H1 (cell line): ENCODE measurements at regions not wholly inside any gene's neighbourhood (a gene's known extent, or its start where the extent isn't known, plus 50 kb on each side); places are given as distances from the start of the nearest gene placed in this dataset.

ENCODE experiments used
- CTCF ChIA-PET: fragments of 300-600 bp; sonication (Branson Sonifier 250); formaldehyde crosslinking; loops from one replicate; lab custom pipeline; 2021; ENCODE audit not compliant: partially characterized antibody; lab: Charles Lee
- POLR2A ChIA-PET: fragments of 300-600 bp; sonication (Branson Sonifier 250); formaldehyde crosslinking; loops from one replicate; lab custom pipeline; 2021; ENCODE audit warnings: inconsistent platforms; ENCODE audit not compliant: partially characterized antibody; lab: Charles Lee
- DNase-seq, 2 experiments: peaks; one replicate each; pipeline versions ENCODE4 v3.0.0 to v3.0.0-alpha.2; 2010 to 2022; ENCODE audit warnings: low spot score in 2 of 2, low read depth in 1 of 2, mixed read lengths in 1 of 2
- FAIRE-seq: peaks from 2 replicates; lab custom pipeline; 2011; peaks lifted over from hg19 to GRCh38; lab: Jason Lieb, UNC
- H2AFZ ChIP-seq: 2 replicates; pipeline ENCODE4 v1.8.1; 2012; ENCODE audit warnings: low read length, inconsistent platforms
- H2AK5ac ChIP-seq: 2 replicates; pipeline ENCODE4 v1.6.1; 2013; ENCODE audit warnings: low read depth, low read length
- H2BK120ac ChIP-seq: replicated peaks from 2 replicates; pipeline ENCODE3; 2013; ENCODE audit warnings: low read depth, low read length, inconsistent platforms
- H2BK12ac ChIP-seq: 2 replicates; pipeline ENCODE4 v1.6.1; 2013; ENCODE audit warnings: low read depth, low read length
- H2BK15ac ChIP-seq: 2 replicates; pipeline ENCODE4 v1.6.1; 2013; ENCODE audit warnings: low read length
- H2BK20ac ChIP-seq: 2 replicates; pipeline ENCODE4 v1.6.1; 2013; ENCODE audit warnings: low read length
- H2BK5ac ChIP-seq: 2 replicates; pipeline ENCODE4 v1.6.1; 2013; ENCODE audit warnings: low read depth, low read length
- H3K14ac ChIP-seq: 2 replicates; pipeline ENCODE4 v1.6.1; 2013; ENCODE audit warnings: inconsistent platforms; ENCODE audit not compliant: insufficient read length
- H3K18ac ChIP-seq: 2 replicates; pipeline ENCODE4 v1.6.1; 2013; ENCODE audit warnings: low read length; ENCODE audit errors: extremely low read depth
- H3K23ac ChIP-seq: 2 replicates; pipeline ENCODE4 v1.6.1; 2013; ENCODE audit warnings: inconsistent platforms; ENCODE audit not compliant: insufficient read length
- H3K23me2 ChIP-seq: 2 replicates; pipeline ENCODE4 v1.6.1; 2013; ENCODE audit warnings: low read depth, low read length
- H3K27ac ChIP-seq: 2 replicates; pipeline ENCODE4 v1.6.1; 2011; ENCODE audit warnings: low read depth, low read length, inconsistent platforms
- H3K27me3 ChIP-seq, 4 experiments: replicated peaks in 1 of 4; 1 replicate in 1 of 4; 2 replicates in 3 of 4; pipeline versions ENCODE4 v1.6.1 to v1.8.1; 2011 to 2013; ENCODE audit warnings: low read length in 3 of 4, mild to moderate bottlenecking in 3 of 4, inconsistent platforms in 2 of 4, mixed read lengths in 2 of 4, moderate library complexity in 1 of 4; ENCODE audit not compliant: control insufficient read depth in 3 of 4, insufficient read depth in 3 of 4; ENCODE audit errors: extremely low read depth in 1 of 4
- H3K36me3 ChIP-seq, 4 experiments: 2 replicates each; pipeline versions ENCODE4 v1.6.1 to v1.8.1; 2011 to 2013; ENCODE audit warnings: mild to moderate bottlenecking in 4 of 4, low read length in 3 of 4, moderate library complexity in 2 of 4, control low read depth in 1 of 4, inconsistent platforms in 1 of 4; ENCODE audit not compliant: insufficient read depth in 4 of 4, control insufficient read depth in 2 of 4
- H3K4ac ChIP-seq: replicated peaks from 2 replicates; pipeline ENCODE3; 2013; ENCODE audit warnings: low read length, low read depth, mixed read lengths, inconsistent platforms; ENCODE audit not compliant: insufficient read length
- H3K4me1 ChIP-seq, 4 experiments: replicated peaks in 1 of 4; 1 replicate in 1 of 4; 2 replicates in 3 of 4; pipeline versions ENCODE4 v1.6.1 to v1.8.1; 2011 to 2013; ENCODE audit warnings: low read length in 3 of 4, inconsistent platforms in 2 of 4, mixed read lengths in 1 of 4; ENCODE audit not compliant: insufficient read depth in 4 of 4, control insufficient read depth in 3 of 4
- H3K4me2 ChIP-seq, 2 experiments: 2 replicates each; pipeline versions ENCODE4 v1.6.1 to v1.8.1; 2011 to 2013; ENCODE audit warnings: low read depth in 2 of 2, low read length in 2 of 2, control low read depth in 1 of 2, inconsistent platforms in 1 of 2, mild to moderate bottlenecking in 1 of 2; ENCODE audit not compliant: insufficient read depth in 1 of 2
- H3K4me3 ChIP-seq, 4 experiments: fragments of 200-600, 300-600 bp in 1 of 4; sonication (generic), shearing (Covaris generic), sonication (Bioruptor Twin) in 1 of 4; 2 replicates each; pipeline versions ENCODE4 v1.5.1 to v1.8.1; 2011 to 2016; ENCODE audit warnings: low read length in 4 of 4, low read depth in 3 of 4, control low read depth in 2 of 4, inconsistent platforms in 2 of 4, mild to moderate bottlenecking in 2 of 4, mixed read lengths in 1 of 4, moderate library complexity in 1 of 4; ENCODE audit not compliant: insufficient read depth in 2 of 4; ENCODE audit errors: extremely low read depth in 1 of 4
- H3K56ac ChIP-seq: replicated peaks from 2 replicates; pipeline ENCODE3; 2013; ENCODE audit warnings: low read depth, mild to moderate bottlenecking, mixed read lengths, low read length, inconsistent platforms; ENCODE audit not compliant: insufficient read length
- H3K79me1 ChIP-seq: 2 replicates; pipeline ENCODE4 v1.6.1; 2013; ENCODE audit warnings: low read depth, low read length, control low read depth
- H3K79me2 ChIP-seq, 2 experiments: 2 replicates each; pipeline versions ENCODE4 v1.6.1 to v1.8.1; 2012 to 2013; ENCODE audit warnings: low read length in 2 of 2, mild to moderate bottlenecking in 2 of 2, inconsistent platforms in 1 of 2; ENCODE audit not compliant: insufficient read depth in 2 of 2, control insufficient read depth in 1 of 2
- H3K9ac ChIP-seq, 4 experiments: replicated peaks in 1 of 4; 1 replicate in 1 of 4; 2 replicates in 3 of 4; pipeline versions ENCODE4 v1.6.1 to v1.8.1; 2011 to 2013; ENCODE audit warnings: low read depth in 3 of 4, low read length in 3 of 4, control low read depth in 2 of 4, mild to moderate bottlenecking in 2 of 4, moderate library complexity in 2 of 4, inconsistent platforms in 1 of 4; ENCODE audit errors: extremely low read depth in 1 of 4
- H3K9me3 ChIP-seq, 2 experiments: 2 replicates each; pipeline versions ENCODE4 v1.6.1 to v1.8.1; 2012 to 2013; ENCODE audit warnings: mild to moderate bottlenecking in 2 of 2, moderate library complexity in 2 of 2, control low read depth in 1 of 2, inconsistent platforms in 1 of 2, low read depth in 1 of 2, low read length in 1 of 2, mixed read lengths in 1 of 2; ENCODE audit not compliant: insufficient read depth in 2 of 2
- H4K20me1 ChIP-seq, 2 experiments: replicated peaks in 1 of 2; 2 replicates each; pipeline versions ENCODE3 to v1.8.1; 2011 to 2013; ENCODE audit warnings: inconsistent platforms in 2 of 2, low read length in 2 of 2, mild to moderate bottlenecking in 1 of 2; ENCODE audit not compliant: insufficient read depth in 2 of 2, control insufficient read depth in 1 of 2
- H4K5ac ChIP-seq: 2 replicates; pipeline ENCODE4 v1.6.1; 2013; ENCODE audit warnings: low read length, low read depth, mixed read lengths, inconsistent platforms; ENCODE audit not compliant: insufficient read length
- H4K8ac ChIP-seq: 2 replicates; pipeline ENCODE4 v1.8.0; 2013; ENCODE audit warnings: mild to moderate bottlenecking, moderate library complexity, low read length, inconsistent platforms; ENCODE audit not compliant: insufficient read depth; ENCODE audit errors: extremely low read depth
- H4K91ac ChIP-seq: replicated peaks from 2 replicates; pipeline ENCODE3; 2013; ENCODE audit warnings: low read length, mixed read lengths, inconsistent platforms; ENCODE audit not compliant: insufficient read length
- BCL11A ChIP-seq, 2 experiments: IDR thresholded peaks; one replicate each; pipeline ENCODE4 v1.6.1; 2011; ENCODE audit warnings: low read depth in 2 of 2, low read length in 2 of 2, mild to moderate bottlenecking in 2 of 2
- EZH2 ChIP-seq: fragments of 200-600 bp; sonication (generic); IDR thresholded peaks from 2 replicates; pipeline ENCODE4 v1.7.1; 2012; ENCODE audit warnings: low read depth, mild to moderate bottlenecking, moderate library complexity, low read length, inconsistent platforms; ENCODE audit not compliant: severe bottlenecking
- POLR2AphosphoS5 ChIP-seq: IDR thresholded peaks from 2 replicates; pipeline ENCODE4 v1.6.1; 2011; ENCODE audit warnings: low read depth, low read length
- RBBP5 ChIP-seq: IDR thresholded peaks from 2 replicates; pipeline ENCODE4 v1.7.1; 2012; ENCODE audit warnings: low read depth, mild to moderate bottlenecking, inconsistent platforms, low read length, moderate library complexity, borderline replicate concordance
- RFX5 ChIP-seq: IDR thresholded peaks from 2 replicates; pipeline ENCODE4 v1.6.1; 2011; ENCODE audit warnings: low read depth, low read length, improper control_type of control experiment, borderline replicate concordance
- RXRA ChIP-seq: IDR thresholded peaks from 2 replicates; pipeline ENCODE4 v1.6.1; 2011; ENCODE audit warnings: low read depth, mild to moderate bottlenecking, low read length, moderate library complexity; ENCODE audit not compliant: insufficient read depth
- SAP30 ChIP-seq: fragments of 300-600 bp; sonication (generic); IDR thresholded peaks from 2 replicates; pipeline ENCODE4 v1.7.1; 2012; ENCODE audit warnings: low read length, moderate library complexity, mild to moderate bottlenecking, inconsistent platforms; ENCODE audit not compliant: insufficient read depth, insufficient replicate concordance
- SP2 ChIP-seq: IDR thresholded peaks from 2 replicates; pipeline ENCODE4 v1.6.1; 2012; ENCODE audit warnings: mild to moderate bottlenecking, low read length, inconsistent platforms
- ZNF274 ChIP-seq: IDR thresholded peaks from 2 replicates; pipeline ENCODE4 v1.7.0; 2012; ENCODE audit warnings: low read length, borderline replicate concordance; ENCODE audit errors: extremely low read depth
- WGBS, 2 experiments: shearing (Covaris generic) in 1 of 2; methylation state at CpG; one replicate each; pipeline versions ENCODE4 v1.1.6 to v1.1.7; 2013 to 2015; ENCODE audit warnings: low lambda C conversion rate in 2 of 2, mixed read lengths in 2 of 2, inconsistent platforms in 1 of 2, low coverage in 1 of 2, missing lambda C conversion rate in 1 of 2; ENCODE audit not compliant: insufficient replicate concordance in 2 of 2, insufficient coverage in 1 of 2, insufficient read length in 1 of 2; ENCODE audit errors: extremely low coverage in 1 of 2, missing lambda C conversion rate in 1 of 2; 5-methylcytosine and 5-hydroxymethylcytosine counted together

DNA sequence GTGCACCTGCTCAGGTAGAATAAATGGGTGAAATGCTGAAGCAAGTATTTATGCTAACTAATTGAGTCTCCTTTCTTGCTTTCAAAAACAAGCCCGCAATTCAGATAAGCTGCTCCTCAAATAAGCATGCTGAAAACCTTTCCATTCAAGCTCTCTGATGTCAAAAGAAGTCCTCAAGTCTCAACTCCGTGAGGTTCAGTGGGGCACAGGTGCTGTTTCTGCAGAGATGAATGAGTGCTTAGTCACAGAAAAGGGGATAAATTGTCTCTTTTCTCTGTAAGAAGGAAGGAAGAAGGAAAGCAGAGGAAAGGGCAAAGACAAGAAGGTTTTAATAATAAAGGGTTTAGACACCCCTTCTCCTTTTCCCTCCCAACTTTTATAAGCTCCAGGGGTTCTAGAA lies 229.8 kb upstream of the NPY start:
- Histone ChIP-seq H2BK5ac (no peak overlapping the region), H3K79me1 (no peaks in the 10 kb centered on the region), H2AK5ac (no peak overlapping the region), H2BK20ac (no peak overlapping the region), H3K4me3 (no peak overlapping the region), H3K23ac (no peak overlapping the region), H3K9ac (no peak overlapping the region), H2BK15ac (no peak overlapping the region), H3K27ac (no peak overlapping the region), H3K4me2 (no peak overlapping the region), H4K20me1 (no peaks in the 10 kb centered on the region), H2BK12ac (no peak overlapping the region), H3K27me3 (peaks cover 0 to 3% (median 0%) of the 10 kb centered on the region in 4 experiments; a peak in 1 of 7 replicates), H2BK120ac (no peak overlapping the region), H3K4me1 (peaks cover 0 to 2% (median 0%) of the 10 kb centered on the region in 4 experiments; a peak in 1 of 7 replicates), H4K5ac (no peak overlapping the region), H3K79me2 (no peaks in the 10 kb centered on the region), H4K8ac (no peak overlapping the region), H3K9me3 (no peaks in the 10 kb centered on the region), H3K14ac (no peak overlapping the region), H4K91ac (no peak overlapping the region), H3K23me2 (no peaks in the 10 kb centered on the region), H3K4ac (no peak overlapping the region), H3K56ac (no peak overlapping the region), H3K36me3 (no peaks in the 10 kb centered on the region), H3K18ac (no peak overlapping the region), H2AFZ (no peak overlapping the region)
- no peak for FAIRE-seq
- ChIA-PET CTCF (interaction anchor here (0.8 to 1.1 kb wide), 2 partner anchors 10 to 229 kb away, joined by 3 read pairs; no protein-coding TSS in a partner anchor), POLR2A (interaction anchor here (0.5 to 1.1 kb wide), 3 partner anchors 10 to 520 kb away, joined by 3 to 4 read pairs (median 3); no protein-coding TSS in a partner anchor)
- 62% methylated on average over 2 of the region's 2 CpGs; no CpG with 5 or more reads in 1 of the 2 experiments for WGBS, 2 experiments
- no peak for DNase-seq
- TF ChIP-seq RXRA: no peak
- no peak for TF ChIP-seq SP2
- TF ChIP-seq EZH2: no peak
- TF ChIP-seq ZNF274: no peak
- TF ChIP-seq BCL11A (IDR thresholded peaks at IDR 0.05; ENCODE audit: low read depth in 2 of 2, low read length in 2 of 2): no peak
- TF ChIP-seq RBBP5: no peak
- TF ChIP-seq SAP30: no peak
- no peak for TF ChIP-seq POLR2AphosphoS5
- TF ChIP-seq RFX5: no peak
